GM23338 (cell line): ENCODE measurements at regions not wholly inside any gene's neighbourhood (a gene's known extent, or its start where the extent isn't known, plus 50 kb on each side); places are given as distances from the start of the nearest gene placed in this dataset.

ENCODE experiments used
- ATAC-seq: fragments of 200-7000 bp; cut with Tn5 transposase; 3 replicates; pipeline ENCODE4 v1.9.1; 2020
- DNase-seq: peaks from one replicate; pipeline ENCODE4 v3.0.0-alpha.2; 2015; ENCODE audit warnings: low spot score
- H2AFZ ChIP-seq: fragments of 200-600 bp; sonication (generic); 2 replicates; pipeline ENCODE4 v1.8.0; 2016; ENCODE audit warnings: antibody characterized with exemption, mild to moderate bottlenecking, moderate library complexity
- H3F3A ChIP-seq: fragments of 200-600 bp; sonication (generic); replicated peaks from 2 replicates; pipeline ENCODE4 v1.8.0; 2017; ENCODE audit warnings: antibody characterized with exemption, mixed run types, low read depth
- H3K27ac ChIP-seq: fragments of 200-600 bp; sonication (generic); 2 replicates; pipeline ENCODE4 v1.6.1; 2016; ENCODE audit warnings: low read depth
- H3K27me3 ChIP-seq: fragments of 200-600 bp; sonication (generic); 2 replicates; pipeline ENCODE4 v1.8.0; 2016; ENCODE audit warnings: mild to moderate bottlenecking, mixed run types, moderate library complexity; ENCODE audit not compliant: insufficient read depth
- H3K36me3 ChIP-seq: fragments of 200-600 bp; sonication (generic); 2 replicates; pipeline ENCODE4 v1.8.0; 2016; ENCODE audit warnings: mild to moderate bottlenecking; ENCODE audit not compliant: insufficient read depth
- H3K4me1 ChIP-seq: fragments of 200-600 bp; sonication (generic); 2 replicates; pipeline ENCODE4 v1.8.0; 2016; ENCODE audit warnings: mild to moderate bottlenecking, moderate library complexity; ENCODE audit not compliant: insufficient read depth
- H3K4me2 ChIP-seq: fragments of 200-600 bp; sonication (generic); 2 replicates; pipeline ENCODE4 v1.7.1; 2017; ENCODE audit warnings: mixed run types
- H3K4me3 ChIP-seq: fragments of 200-600 bp; sonication (generic); 2 replicates; pipeline ENCODE4 v1.6.1; 2016; ENCODE audit warnings: mixed run types
- H3K79me2 ChIP-seq: fragments of 200-600 bp; sonication (generic); replicated peaks from 2 replicates; pipeline ENCODE4 v1.8.0; 2017; ENCODE audit warnings: mild to moderate bottlenecking; ENCODE audit not compliant: insufficient read depth
- H3K9me2 ChIP-seq: fragments of 200-600 bp; sonication (generic); 2 replicates; pipeline ENCODE4 v1.8.0; 2017; ENCODE audit not compliant: insufficient read depth
- H4K20me1 ChIP-seq: fragments of 200-600 bp; sonication (generic); replicated peaks from 2 replicates; pipeline ENCODE4 v1.8.0; 2017; ENCODE audit warnings: mild to moderate bottlenecking; ENCODE audit not compliant: insufficient read depth
- H3K27ac Mint-ChIP-seq: 2 replicates; pipeline ENCODE4 v1.8.0; 2020; ENCODE audit warnings: inconsistent platforms, mild to moderate bottlenecking, moderate library complexity, mixed read lengths
- H3K27me3 Mint-ChIP-seq: 3 replicates; pipeline ENCODE4 v1.8.0; 2022; ENCODE audit warnings: low read depth, mild to moderate bottlenecking, moderate library complexity, mixed read lengths, inconsistent platforms; ENCODE audit not compliant: insufficient read depth, poor library complexity
- H3K36me3 Mint-ChIP-seq: 3 replicates; pipeline ENCODE4 v1.8.0; 2021; ENCODE audit warnings: low read depth, mild to moderate bottlenecking, inconsistent platforms, moderate library complexity, mixed read lengths
- H3K4me1 Mint-ChIP-seq: 3 replicates; pipeline ENCODE4 v1.8.0; 2020; ENCODE audit warnings: mild to moderate bottlenecking, inconsistent platforms, mixed read lengths
- H3K4me3 Mint-ChIP-seq: 3 replicates; pipeline ENCODE4 v1.8.0; 2021; ENCODE audit warnings: moderate library complexity, mild to moderate bottlenecking, inconsistent platforms, mixed read lengths
- H3K9me3 Mint-ChIP-seq: 3 replicates; pipeline ENCODE4 v1.8.0; 2020; ENCODE audit warnings: moderate library complexity, mild to moderate bottlenecking, inconsistent platforms, mixed read lengths
- CREB1 ChIP-seq: fragments of 250-450 bp; sonication (Bioruptor Pico); IDR thresholded peaks from 2 replicates; pipeline ENCODE4 v1.5.0; 2020; ENCODE audit warnings: low read depth, mild to moderate bottlenecking, moderate library complexity
- EZH2 ChIP-seq: fragments of 200-600 bp; sonication (generic); IDR thresholded peaks from one replicate; pipeline ENCODE4 v1.8.0; 2017; ENCODE audit warnings: antibody characterized with exemption, mild to moderate bottlenecking, low read depth; ENCODE audit not compliant: unreplicated experiment
- EZH2phosphoT487 ChIP-seq: fragments of 200-600 bp; sonication (generic); IDR thresholded peaks from one replicate; pipeline ENCODE4 v1.8.1; 2018; ENCODE audit warnings: antibody characterized with exemption; ENCODE audit not compliant: unreplicated experiment
- JUNB ChIP-seq: IDR thresholded peaks from one replicate; pipeline ENCODE4 v1.6.1; 2016; ENCODE audit warnings: antibody characterized with exemption; ENCODE audit not compliant: unreplicated experiment
- NANOG ChIP-seq: IDR thresholded peaks from 2 replicates; pipeline ENCODE4 v1.6.1; 2016; ENCODE audit warnings: antibody characterized with exemption, borderline replicate concordance
- POLR2AphosphoS5 ChIP-seq: IDR thresholded peaks from 2 replicates; pipeline ENCODE4 v1.6.1; 2016; ENCODE audit warnings: antibody characterized with exemption, low read depth
- STAT1 ChIP-seq: IDR thresholded peaks from one replicate; pipeline ENCODE4 v1.6.1; 2016; ENCODE audit warnings: antibody characterized with exemption; ENCODE audit not compliant: unreplicated experiment
- ZNF114 ChIP-seq: fragments of 250-450 bp; sonication (Bioruptor Pico); IDR thresholded peaks from 2 replicates; pipeline ENCODE4 v1.5.0; 2020; ENCODE audit warnings: mild to moderate bottlenecking, moderate library complexity
- ZNF331 ChIP-seq: fragments of 250-450 bp; sonication (Bioruptor Pico); IDR thresholded peaks from 2 replicates; pipeline ENCODE4 v1.5.0; 2020; ENCODE audit warnings: low read depth, mild to moderate bottlenecking, moderate library complexity
- TF ChIP-seq, protein P1 (sequence below): fragments of 250-450 bp; sonication (Bioruptor Pico); IDR thresholded peaks from 2 replicates; pipeline ENCODE4 v1.5.0; 2020; ENCODE audit warnings: mild to moderate bottlenecking, moderate library complexity
- TF ChIP-seq, protein P2 (sequence below), 2 experiments: fragments of 200-600 bp in 1 of 2; sonication (generic) in 1 of 2; conservative IDR thresholded peaks; 2 replicates each; pipeline versions ENCODE4 v1.5.1 to v1.6.1; 2016 to 2017; ENCODE audit warnings: antibody characterized with exemption in 2 of 2, low read depth in 2 of 2, mild to moderate bottlenecking in 2 of 2, moderate library complexity in 1 of 2
- TF ChIP-seq, protein P3 (sequence below): IDR thresholded peaks from 2 replicates; pipeline ENCODE4 v1.6.1; 2016; ENCODE audit warnings: antibody characterized with exemption
- TF ChIP-seq, protein P4 (sequence below): IDR thresholded peaks from one replicate; pipeline ENCODE4 v1.6.1; 2018; ENCODE audit warnings: antibody characterized with exemption; ENCODE audit not compliant: unreplicated experiment

DNA sequence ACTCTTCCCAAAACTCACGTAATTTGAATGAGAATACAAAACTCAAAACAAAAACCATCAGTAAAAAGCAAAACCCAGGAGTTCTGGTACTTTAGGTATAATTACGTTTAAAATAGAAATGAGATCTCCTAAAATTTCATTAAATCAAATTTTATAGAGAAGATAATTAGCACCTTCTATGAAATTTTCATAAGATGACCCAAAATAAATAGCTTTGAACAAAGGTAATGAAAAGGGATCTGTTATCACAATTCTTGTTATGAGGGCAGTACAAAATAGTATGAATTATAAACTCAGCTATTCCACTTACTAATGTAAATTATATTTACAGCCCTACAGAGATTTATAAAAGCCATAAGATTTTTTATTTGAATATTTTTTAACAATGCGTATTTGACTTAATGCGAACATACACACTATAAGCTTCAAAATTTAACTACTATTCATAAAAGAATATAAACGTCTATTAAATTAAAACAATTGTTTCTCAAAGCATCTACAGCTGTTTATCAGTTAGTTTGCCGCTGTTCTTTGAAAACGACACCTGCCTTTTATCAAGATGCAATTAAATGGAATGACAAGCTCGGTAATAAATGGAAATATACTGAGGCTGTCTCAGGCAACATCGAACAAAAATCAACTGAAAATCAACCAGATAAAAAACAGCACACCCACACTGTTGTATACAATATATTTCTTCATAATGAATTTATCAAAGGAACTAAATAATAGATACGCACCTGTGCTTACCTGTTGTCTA is 63.8 kb downstream of the KCNRG start:
- Histone ChIP-seq H3K4me3 (peak overlapping the region; percentile 65), H3F3A (peaks cover 5% of the 10 kb centered on the region; the same call in 1 of the 2 replicates), H3K27me3 (peaks cover 33% of the 10 kb centered on the region), H2AFZ (no peak overlapping the region), H3K9me2 (no peaks in the 10 kb centered on the region), H3K4me1 (peaks cover 25% of the 10 kb centered on the region), H3K27ac (no peak overlapping the region), H4K20me1 (peaks cover 25% of the 10 kb centered on the region), H3K36me3 (no peaks in the 10 kb centered on the region), H3K4me2 (peak overlapping the region; percentile 85), H3K79me2 (peaks cover 70% of the 10 kb centered on the region)
- Mint-ChIP-seq H3K4me3 (peak overlapping the region; percentile 58), H3K27me3 (peaks cover 9% of the 10 kb centered on the region), H3K9me3 (no peaks in the 10 kb centered on the region), H3K4me1 (peaks cover 25% of the 10 kb centered on the region), H3K36me3 (no peaks in the 10 kb centered on the region; the same call in 1 of the 3 replicates), H3K27ac (no peak overlapping the region)
- DNase-seq (no peak), ATAC-seq (no peak)
- TF ChIP-seq, protein P1, sequence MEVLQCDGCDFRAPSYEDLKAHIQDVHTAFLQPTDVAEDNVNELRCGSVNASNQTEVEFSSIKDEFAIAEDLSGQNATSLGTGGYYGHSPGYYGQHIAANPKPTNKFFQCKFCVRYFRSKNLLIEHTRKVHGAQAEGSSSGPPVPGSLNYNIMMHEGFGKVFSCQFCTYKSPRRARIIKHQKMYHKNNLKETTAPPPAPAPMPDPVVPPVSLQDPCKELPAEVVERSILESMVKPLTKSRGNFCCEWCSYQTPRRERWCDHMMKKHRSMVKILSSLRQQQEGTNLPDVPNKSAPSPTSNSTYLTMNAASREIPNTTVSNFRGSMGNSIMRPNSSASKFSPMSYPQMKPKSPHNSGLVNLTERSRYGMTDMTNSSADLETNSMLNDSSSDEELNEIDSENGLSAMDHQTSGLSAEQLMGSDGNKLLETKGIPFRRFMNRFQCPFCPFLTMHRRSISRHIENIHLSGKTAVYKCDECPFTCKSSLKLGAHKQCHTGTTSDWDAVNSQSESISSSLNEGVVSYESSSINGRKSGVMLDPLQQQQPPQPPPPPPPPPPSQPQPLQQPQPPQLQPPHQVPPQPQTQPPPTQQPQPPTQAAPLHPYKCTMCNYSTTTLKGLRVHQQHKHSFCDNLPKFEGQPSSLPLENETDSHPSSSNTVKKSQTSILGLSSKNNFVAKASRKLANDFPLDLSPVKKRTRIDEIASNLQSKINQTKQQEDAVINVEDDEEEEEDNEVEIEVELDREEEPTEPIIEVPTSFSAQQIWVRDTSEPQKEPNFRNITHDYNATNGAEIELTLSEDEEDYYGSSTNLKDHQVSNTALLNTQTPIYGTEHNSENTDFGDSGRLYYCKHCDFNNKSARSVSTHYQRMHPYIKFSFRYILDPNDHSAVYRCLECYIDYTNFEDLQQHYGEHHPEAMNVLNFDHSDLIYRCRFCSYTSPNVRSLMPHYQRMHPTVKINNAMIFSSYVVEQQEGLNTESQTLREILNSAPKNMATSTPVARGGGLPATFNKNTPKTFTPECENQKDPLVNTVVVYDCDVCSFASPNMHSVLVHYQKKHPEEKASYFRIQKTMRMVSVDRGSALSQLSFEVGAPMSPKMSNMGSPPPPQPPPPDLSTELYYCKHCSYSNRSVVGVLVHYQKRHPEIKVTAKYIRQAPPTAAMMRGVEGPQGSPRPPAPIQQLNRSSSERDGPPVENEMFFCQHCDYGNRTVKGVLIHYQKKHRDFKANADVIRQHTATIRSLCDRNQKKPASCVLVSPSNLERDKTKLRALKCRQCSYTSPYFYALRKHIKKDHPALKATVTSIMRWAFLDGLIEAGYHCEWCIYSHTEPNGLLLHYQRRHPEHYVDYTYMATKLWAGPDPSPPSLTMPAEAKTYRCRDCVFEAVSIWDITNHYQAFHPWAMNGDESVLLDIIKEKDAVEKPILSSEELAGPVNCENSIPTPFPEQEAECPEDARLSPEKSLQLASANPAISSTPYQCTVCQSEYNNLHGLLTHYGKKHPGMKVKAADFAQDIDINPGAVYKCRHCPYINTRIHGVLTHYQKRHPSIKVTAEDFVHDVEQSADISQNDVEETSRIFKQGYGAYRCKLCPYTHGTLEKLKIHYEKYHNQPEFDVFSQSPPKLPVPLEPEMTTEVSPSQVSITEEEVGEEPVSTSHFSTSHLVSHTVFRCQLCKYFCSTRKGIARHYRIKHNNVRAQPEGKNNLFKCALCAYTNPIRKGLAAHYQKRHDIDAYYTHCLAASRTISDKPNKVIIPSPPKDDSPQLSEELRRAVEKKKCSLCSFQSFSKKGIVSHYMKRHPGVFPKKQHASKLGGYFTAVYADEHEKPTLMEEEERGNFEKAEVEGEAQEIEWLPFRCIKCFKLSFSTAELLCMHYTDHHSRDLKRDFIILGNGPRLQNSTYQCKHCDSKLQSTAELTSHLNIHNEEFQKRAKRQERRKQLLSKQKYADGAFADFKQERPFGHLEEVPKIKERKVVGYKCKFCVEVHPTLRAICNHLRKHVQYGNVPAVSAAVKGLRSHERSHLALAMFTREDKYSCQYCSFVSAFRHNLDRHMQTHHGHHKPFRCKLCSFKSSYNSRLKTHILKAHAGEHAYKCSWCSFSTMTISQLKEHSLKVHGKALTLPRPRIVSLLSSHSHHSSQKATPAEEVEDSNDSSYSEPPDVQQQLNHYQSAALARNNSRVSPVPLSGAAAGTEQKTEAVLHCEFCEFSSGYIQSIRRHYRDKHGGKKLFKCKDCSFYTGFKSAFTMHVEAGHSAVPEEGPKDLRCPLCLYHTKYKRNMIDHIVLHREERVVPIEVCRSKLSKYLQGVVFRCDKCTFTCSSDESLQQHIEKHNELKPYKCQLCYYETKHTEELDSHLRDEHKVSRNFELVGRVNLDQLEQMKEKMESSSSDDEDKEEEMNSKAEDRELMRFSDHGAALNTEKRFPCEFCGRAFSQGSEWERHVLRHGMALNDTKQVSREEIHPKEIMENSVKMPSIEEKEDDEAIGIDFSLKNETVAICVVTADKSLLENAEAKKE = no peak
- TF ChIP-seq, protein P2, sequence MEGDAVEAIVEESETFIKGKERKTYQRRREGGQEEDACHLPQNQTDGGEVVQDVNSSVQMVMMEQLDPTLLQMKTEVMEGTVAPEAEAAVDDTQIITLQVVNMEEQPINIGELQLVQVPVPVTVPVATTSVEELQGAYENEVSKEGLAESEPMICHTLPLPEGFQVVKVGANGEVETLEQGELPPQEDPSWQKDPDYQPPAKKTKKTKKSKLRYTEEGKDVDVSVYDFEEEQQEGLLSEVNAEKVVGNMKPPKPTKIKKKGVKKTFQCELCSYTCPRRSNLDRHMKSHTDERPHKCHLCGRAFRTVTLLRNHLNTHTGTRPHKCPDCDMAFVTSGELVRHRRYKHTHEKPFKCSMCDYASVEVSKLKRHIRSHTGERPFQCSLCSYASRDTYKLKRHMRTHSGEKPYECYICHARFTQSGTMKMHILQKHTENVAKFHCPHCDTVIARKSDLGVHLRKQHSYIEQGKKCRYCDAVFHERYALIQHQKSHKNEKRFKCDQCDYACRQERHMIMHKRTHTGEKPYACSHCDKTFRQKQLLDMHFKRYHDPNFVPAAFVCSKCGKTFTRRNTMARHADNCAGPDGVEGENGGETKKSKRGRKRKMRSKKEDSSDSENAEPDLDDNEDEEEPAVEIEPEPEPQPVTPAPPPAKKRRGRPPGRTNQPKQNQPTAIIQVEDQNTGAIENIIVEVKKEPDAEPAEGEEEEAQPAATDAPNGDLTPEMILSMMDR (conservative IDR thresholded peaks at IDR 0.05; ENCODE audit: low read depth in 2 of 2) = no peak
- TF ChIP-seq NANOG (no peak), JUNB (no peak), EZH2 (no peak), ZNF114 (CRISPR knock-in tag) (no peak), CREB1 (no peak), STAT1 (no peak), ZNF331 (CRISPR knock-in tag) (no peak), EZH2phosphoT487 (no peak), POLR2AphosphoS5 (no peak)
- TF ChIP-seq, protein P3, sequence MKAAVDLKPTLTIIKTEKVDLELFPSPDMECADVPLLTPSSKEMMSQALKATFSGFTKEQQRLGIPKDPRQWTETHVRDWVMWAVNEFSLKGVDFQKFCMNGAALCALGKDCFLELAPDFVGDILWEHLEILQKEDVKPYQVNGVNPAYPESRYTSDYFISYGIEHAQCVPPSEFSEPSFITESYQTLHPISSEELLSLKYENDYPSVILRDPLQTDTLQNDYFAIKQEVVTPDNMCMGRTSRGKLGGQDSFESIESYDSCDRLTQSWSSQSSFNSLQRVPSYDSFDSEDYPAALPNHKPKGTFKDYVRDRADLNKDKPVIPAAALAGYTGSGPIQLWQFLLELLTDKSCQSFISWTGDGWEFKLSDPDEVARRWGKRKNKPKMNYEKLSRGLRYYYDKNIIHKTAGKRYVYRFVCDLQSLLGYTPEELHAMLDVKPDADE = no peak
- TF ChIP-seq, protein P4, sequence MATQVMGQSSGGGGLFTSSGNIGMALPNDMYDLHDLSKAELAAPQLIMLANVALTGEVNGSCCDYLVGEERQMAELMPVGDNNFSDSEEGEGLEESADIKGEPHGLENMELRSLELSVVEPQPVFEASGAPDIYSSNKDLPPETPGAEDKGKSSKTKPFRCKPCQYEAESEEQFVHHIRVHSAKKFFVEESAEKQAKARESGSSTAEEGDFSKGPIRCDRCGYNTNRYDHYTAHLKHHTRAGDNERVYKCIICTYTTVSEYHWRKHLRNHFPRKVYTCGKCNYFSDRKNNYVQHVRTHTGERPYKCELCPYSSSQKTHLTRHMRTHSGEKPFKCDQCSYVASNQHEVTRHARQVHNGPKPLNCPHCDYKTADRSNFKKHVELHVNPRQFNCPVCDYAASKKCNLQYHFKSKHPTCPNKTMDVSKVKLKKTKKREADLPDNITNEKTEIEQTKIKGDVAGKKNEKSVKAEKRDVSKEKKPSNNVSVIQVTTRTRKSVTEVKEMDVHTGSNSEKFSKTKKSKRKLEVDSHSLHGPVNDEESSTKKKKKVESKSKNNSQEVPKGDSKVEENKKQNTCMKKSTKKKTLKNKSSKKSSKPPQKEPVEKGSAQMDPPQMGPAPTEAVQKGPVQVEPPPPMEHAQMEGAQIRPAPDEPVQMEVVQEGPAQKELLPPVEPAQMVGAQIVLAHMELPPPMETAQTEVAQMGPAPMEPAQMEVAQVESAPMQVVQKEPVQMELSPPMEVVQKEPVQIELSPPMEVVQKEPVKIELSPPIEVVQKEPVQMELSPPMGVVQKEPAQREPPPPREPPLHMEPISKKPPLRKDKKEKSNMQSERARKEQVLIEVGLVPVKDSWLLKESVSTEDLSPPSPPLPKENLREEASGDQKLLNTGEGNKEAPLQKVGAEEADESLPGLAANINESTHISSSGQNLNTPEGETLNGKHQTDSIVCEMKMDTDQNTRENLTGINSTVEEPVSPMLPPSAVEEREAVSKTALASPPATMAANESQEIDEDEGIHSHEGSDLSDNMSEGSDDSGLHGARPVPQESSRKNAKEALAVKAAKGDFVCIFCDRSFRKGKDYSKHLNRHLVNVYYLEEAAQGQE = no peak
